ENCODE measurements at regions not wholly inside any gene's neighbourhood (a gene's known extent, or its start where the extent isn't known, plus 50 kb on each side); places are given as distances from the start of the nearest gene placed in this dataset.

DNA sequence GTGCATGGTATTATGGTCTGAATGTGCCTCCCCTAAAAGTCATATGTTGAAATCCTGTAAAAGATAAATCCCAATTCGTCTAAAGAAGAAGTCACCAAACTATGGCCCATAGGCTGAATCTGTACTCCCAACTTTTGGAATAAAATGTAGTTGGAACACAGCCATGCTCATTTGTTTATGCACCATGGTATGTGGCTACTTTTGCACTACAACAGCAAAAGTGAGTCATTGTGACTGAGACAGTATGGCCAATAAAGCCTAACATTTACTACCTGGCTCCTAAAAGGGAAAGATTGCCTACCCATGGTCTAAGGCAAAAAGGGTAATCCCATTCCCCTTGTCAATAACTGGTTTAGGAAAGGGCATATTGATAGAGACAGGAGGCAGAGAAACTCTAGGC lies 101.8 kb downstream of the LRIG3 start:
- DNase-seq = no peak

DNA sequence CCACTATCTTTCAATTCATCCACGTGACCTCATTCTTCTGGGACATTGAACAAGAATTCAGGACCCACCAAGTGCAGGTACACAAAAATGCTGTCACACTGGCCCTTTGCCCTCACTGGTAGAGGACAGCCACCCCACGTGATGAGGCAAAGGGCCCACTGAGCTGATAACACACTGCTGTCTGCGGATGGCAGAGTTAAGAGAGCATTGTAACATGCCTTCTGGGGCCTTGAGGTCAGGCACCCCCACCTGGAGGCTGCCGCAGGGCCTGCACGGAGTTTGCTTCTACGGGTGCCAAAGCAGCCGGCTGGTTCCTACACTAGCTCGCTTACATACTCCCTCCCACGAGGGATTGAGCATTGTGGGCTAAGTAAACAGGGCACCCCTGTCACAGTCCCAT lies 101.0 kb downstream of the LRIG3 start:
- no peak for DNase-seq

DNA sequence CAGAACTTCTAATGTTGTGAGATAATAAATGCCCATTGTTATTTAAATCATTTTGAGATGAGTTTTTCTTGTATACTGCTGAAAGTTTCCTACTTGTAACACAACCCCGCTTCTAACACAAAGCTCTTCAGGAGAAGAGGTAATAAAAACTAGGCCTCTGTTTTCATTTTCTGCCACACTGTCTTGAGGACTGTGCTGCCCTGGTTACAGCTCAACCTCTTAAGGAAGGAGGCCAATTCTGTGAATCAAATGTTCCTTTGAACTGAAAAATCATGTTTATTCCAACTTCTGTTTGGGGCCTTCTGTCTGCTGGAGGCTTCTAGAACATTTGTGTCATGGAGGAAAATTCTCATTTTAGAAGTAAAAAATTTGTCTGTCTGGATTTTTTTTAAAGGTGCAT lies 100.3 kb downstream of the LRIG3 start:
- peak; percentile 23 for DNase-seq
